PC-3 (cell line): ENCODE measurements at regions not wholly inside any gene's neighbourhood (a gene's known extent, or its start where the extent isn't known, plus 50 kb on each side); places are given as distances from the start of the nearest gene placed in this dataset.
"Not testable (repeated sequence)": the region's sequence is repeated elsewhere in the genome, so short reads cannot be mapped to it uniquely, and the experiment has no call there.

Source experiments
- CTCF ChIP-seq: fragments of 300-600 bp; sonication (generic); conservative IDR thresholded peaks from 2 replicates; pipeline ENCODE4 v1.5.1; 2017; ENCODE audit warnings: antibody characterized with exemption, low read depth, mild to moderate bottlenecking, low read length
- EZH2 ChIP-seq: fragments of 300-600 bp; sonication (generic); IDR thresholded peaks from one replicate; pipeline ENCODE4 v1.6.1; 2017; ENCODE audit warnings: antibody characterized with exemption, mild to moderate bottlenecking, low read length; ENCODE audit not compliant: unreplicated experiment

DNA sequence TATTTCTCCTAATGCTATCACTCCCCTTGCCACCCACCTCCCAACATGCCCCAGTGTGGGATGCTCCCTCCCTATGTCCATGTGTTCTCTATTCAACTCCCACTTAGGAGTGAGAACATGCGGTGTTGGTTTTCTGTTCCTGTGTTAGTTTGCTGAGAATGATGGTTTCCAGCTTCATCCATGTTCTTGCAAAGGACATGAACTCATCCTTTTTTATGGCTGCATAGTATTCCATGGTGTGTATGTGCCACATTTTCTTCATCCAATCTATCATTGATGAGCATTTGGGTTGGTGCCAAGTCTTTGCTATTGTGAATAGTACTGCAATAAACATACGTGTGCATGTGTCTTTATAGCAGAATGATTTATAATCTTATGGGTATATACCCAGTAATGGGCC, 138.6 kb downstream of the CXCL12 start:
- not testable (repeated sequence) for TF ChIP-seq CTCF, EZH2
